ENCODE measurements at regions not wholly inside any gene's neighbourhood (a gene's known extent, or its start where the extent isn't known, plus 50 kb on each side); places are given as distances from the start of the nearest gene placed in this dataset.
"Not testable (repeated sequence)": the region's sequence is repeated elsewhere in the genome, so short reads cannot be mapped to it uniquely, and the experiment has no call there.

GRCh38 chr12:46660276-46660675 is 165.5 kb downstream of the SLC38A4 start:
- no peak overlapping the region for H3K4me3 Mint-ChIP-seq
- no peaks in the 10 kb centered on the region for H3K27me3 Mint-ChIP-seq
- H3K4me1 Mint-ChIP-seq = peaks cover 22 to 39% of the 10 kb centered on the region in 2 donors
- ATAC-seq (replicated peaks) (no peak), DNase-seq (no peak)
- H3K9me3 Mint-ChIP-seq = no peaks in the 10 kb centered on the region
- H3K36me3 Mint-ChIP-seq = no peaks in the 10 kb centered on the region
- no peak overlapping the region for H3K27ac Mint-ChIP-seq

GRCh38 chr12:46659824-46660223 is 166.0 kb downstream of the SLC38A4 start:
- Mint-ChIP-seq H3K36me3 (no peaks in the 10 kb centered on the region), H3K27ac (no peak overlapping the region), H3K9me3 (no peaks in the 10 kb centered on the region), H3K27me3 (no peaks in the 10 kb centered on the region), H3K4me1 (peaks cover 20 to 36% of the 10 kb centered on the region in 2 donors), H3K4me3 (no peak overlapping the region)
- no peak for ATAC-seq (replicated peaks)
- no peak for DNase-seq

- Mint-ChIP-seq H3K27me3 (no peaks in the 10 kb centered on the region), H3K27ac (no peak overlapping the region), H3K36me3 (peaks cover 0 to 4% of the 10 kb centered on the region in 2 donors), H3K4me3 (no peak overlapping the region), H3K9me3 (no peaks in the 10 kb centered on the region), H3K4me1 (peaks cover 19 to 30% of the 10 kb centered on the region in 2 donors)
- no peak for ATAC-seq (replicated peaks)
- DNase-seq = no peak
Observed at GRCh38 chr12:46659032-46659650, 166.7 kb downstream of the SLC38A4 start.

- Mint-ChIP-seq H3K36me3 (peaks cover 0 to 6% of the 10 kb centered on the region in 2 donors), H3K4me3 (no peak overlapping the region), H3K9me3 (no peaks in the 10 kb centered on the region), H3K27me3 (no peaks in the 10 kb centered on the region), H3K4me1 (peaks cover 19 to 30% of the 10 kb centered on the region in 2 donors), H3K27ac (no peak overlapping the region)
- no peak for DNase-seq
- no peak for ATAC-seq (replicated peaks)
Observed at GRCh38 chr12:46657453-46658411, 168.1 kb downstream of the SLC38A4 start.

GRCh38 chr12:46655984-46656383 is 169.8 kb downstream of the SLC38A4 start:
- DNase-seq; H3K4me3 Mint-ChIP-seq; H3K9me3 Mint-ChIP-seq; H3K27me3 Mint-ChIP-seq; H3K36me3 Mint-ChIP-seq; H3K27ac Mint-ChIP-seq; ATAC-seq (replicated peaks): not testable (repeated sequence)
- peaks cover 14 to 27% of the 10 kb centered on the region in 2 donors for H3K4me1 Mint-ChIP-seq

- no peaks in the 10 kb centered on the region for H3K27me3 Mint-ChIP-seq
- H3K9me3 Mint-ChIP-seq = no peaks in the 10 kb centered on the region
- no peak overlapping the region for H3K4me3 Mint-ChIP-seq
- H3K36me3 Mint-ChIP-seq = peaks cover 6 to 10% of the 10 kb centered on the region in 2 donors
- no peak for ATAC-seq (replicated peaks)
- H3K4me1 Mint-ChIP-seq = peaks cover 1 to 4% of the 10 kb centered on the region in 2 donors
- no peak for DNase-seq
- H3K27ac Mint-ChIP-seq = no peak overlapping the region
Observed at GRCh38 chr12:46653311-46653710, 172.5 kb downstream of the SLC38A4 start.

- DNase-seq = no peak
- Mint-ChIP-seq H3K9me3 (no peaks in the 10 kb centered on the region), H3K4me3 (no peak overlapping the region), H3K36me3 (peaks cover 6 to 10% of the 10 kb centered on the region in 2 donors), H3K27ac (no peak overlapping the region), H3K27me3 (no peaks in the 10 kb centered on the region), H3K4me1 (peaks cover 1 to 4% of the 10 kb centered on the region in 2 donors)
- ATAC-seq (replicated peaks) = no peak
Observed at GRCh38 chr12:46652692-46653091, 173.1 kb downstream of the SLC38A4 start.

- H3K36me3 Mint-ChIP-seq = peaks cover 10 to 14% of the 10 kb centered on the region in 2 donors
- no peak for ATAC-seq (replicated peaks)
- H3K27ac Mint-ChIP-seq = no peak overlapping the region
- H3K4me3 Mint-ChIP-seq = no peak overlapping the region
- H3K4me1 Mint-ChIP-seq = peaks cover 1 to 4% of the 10 kb centered on the region in 2 donors
- H3K27me3 Mint-ChIP-seq = no peaks in the 10 kb centered on the region
- peaks cover 6 to 9% of the 10 kb centered on the region in 2 donors for H3K9me3 Mint-ChIP-seq
- no peak for DNase-seq
Observed at GRCh38 chr12:46650688-46651087, 175.1 kb downstream of the SLC38A4 start.

GRCh38 chr12:46649433-46649832 is 176.4 kb downstream of the SLC38A4 start:
- ATAC-seq (replicated peaks) = no peak

GRCh38 chr12:46647034-46647433 is 178.8 kb downstream of the SLC38A4 start:
- no peak for DNase-seq
- H3K27me3 Mint-ChIP-seq = no peaks in the 10 kb centered on the region
- peaks cover 8 to 10% of the 10 kb centered on the region in 2 donors for H3K36me3 Mint-ChIP-seq
- H3K9me3 Mint-ChIP-seq = peaks cover 20 to 21% of the 10 kb centered on the region in 2 donors
- H3K4me3 Mint-ChIP-seq = no peak overlapping the region
- H3K27ac Mint-ChIP-seq = no peak overlapping the region
- no peak for ATAC-seq (replicated peaks)
- no peaks in the 10 kb centered on the region for H3K4me1 Mint-ChIP-seq

More at GRCh38 chr12:46649433-46649832, 176.4 kb downstream of the SLC38A4 start:
- H3K27ac Mint-ChIP-seq = no peak overlapping the region
- peaks cover 1 to 4% of the 10 kb centered on the region in 2 donors for H3K4me1 Mint-ChIP-seq
- no peak for DNase-seq
- H3K36me3 Mint-ChIP-seq = peaks cover 10% of the 10 kb centered on the region in 2 donors
- no peaks in the 10 kb centered on the region for H3K27me3 Mint-ChIP-seq
- no peak overlapping the region for H3K4me3 Mint-ChIP-seq
- peaks cover 6 to 9% of the 10 kb centered on the region in 2 donors for H3K9me3 Mint-ChIP-seq

GRCh38 chr12:46641649-46642048 is 184.1 kb downstream of the SLC38A4 start:
- ATAC-seq (replicated peaks); H3K4me3 Mint-ChIP-seq; DNase-seq; H3K27ac Mint-ChIP-seq; H3K27me3 Mint-ChIP-seq; H3K4me1 Mint-ChIP-seq: not testable (repeated sequence)
- H3K9me3 Mint-ChIP-seq = peaks cover 37 to 46% of the 10 kb centered on the region in 2 donors
- H3K36me3 Mint-ChIP-seq = peaks cover 15 to 31% of the 10 kb centered on the region in 2 donors

GRCh38 chr12:46635818-46636217 is 190.0 kb downstream of the SLC38A4 start:
- Mint-ChIP-seq H3K4me1 (no peaks in the 10 kb centered on the region), H3K9me3 (peaks cover 24 to 29% of the 10 kb centered on the region in 2 donors), H3K4me3 (no peak overlapping the region), H3K27me3 (no peaks in the 10 kb centered on the region), H3K36me3 (peaks cover 25 to 39% of the 10 kb centered on the region in 2 donors), H3K27ac (no peak overlapping the region)
- ATAC-seq (replicated peaks) = no peak
- DNase-seq = no peak

GRCh38 chr12:46629331-46630229 is 196.2 kb downstream of the SLC38A4 start:
- Mint-ChIP-seq H3K36me3 (peaks cover 5% of the 10 kb centered on the region in 2 donors), H3K27ac (no peak overlapping the region), H3K4me1 (peaks cover 0 to 5% of the 10 kb centered on the region in 2 donors), H3K4me3 (no peak overlapping the region), H3K9me3 (peaks cover 0 to 5% of the 10 kb centered on the region in 2 donors), H3K27me3 (no peaks in the 10 kb centered on the region)
- DNase-seq (no peak), ATAC-seq (replicated peaks) (no peak)

GRCh38 chr12:46628176-46628575 is 197.6 kb downstream of the SLC38A4 start:
- no peaks in the 10 kb centered on the region for H3K9me3 Mint-ChIP-seq
- no peaks in the 10 kb centered on the region for H3K36me3 Mint-ChIP-seq
- H3K27me3 Mint-ChIP-seq = no peaks in the 10 kb centered on the region
- H3K27ac Mint-ChIP-seq = no peak overlapping the region
- ATAC-seq (replicated peaks) (no peak), DNase-seq (no peak)
- H3K4me3 Mint-ChIP-seq = no peak overlapping the region
- H3K4me1 Mint-ChIP-seq = peaks cover 0 to 5% of the 10 kb centered on the region in 2 donors

Data from stimulated activated naive B cell treated with anti-CD40 and anti-IgM and Interleukin-4, amounts not matched to agents 10 μg/mL and 1 μg/mL and 100 μg/mL, for 72 hours (primary cell).